ENCODE measurements at regions not wholly inside any gene's neighbourhood (a gene's known extent, or its start where the extent isn't known, plus 50 kb on each side); places are given as distances from the start of the nearest gene placed in this dataset.
"Not testable (repeated sequence)": the region's sequence is repeated elsewhere in the genome, so short reads cannot be mapped to it uniquely, and the experiment has no call there.

DNA sequence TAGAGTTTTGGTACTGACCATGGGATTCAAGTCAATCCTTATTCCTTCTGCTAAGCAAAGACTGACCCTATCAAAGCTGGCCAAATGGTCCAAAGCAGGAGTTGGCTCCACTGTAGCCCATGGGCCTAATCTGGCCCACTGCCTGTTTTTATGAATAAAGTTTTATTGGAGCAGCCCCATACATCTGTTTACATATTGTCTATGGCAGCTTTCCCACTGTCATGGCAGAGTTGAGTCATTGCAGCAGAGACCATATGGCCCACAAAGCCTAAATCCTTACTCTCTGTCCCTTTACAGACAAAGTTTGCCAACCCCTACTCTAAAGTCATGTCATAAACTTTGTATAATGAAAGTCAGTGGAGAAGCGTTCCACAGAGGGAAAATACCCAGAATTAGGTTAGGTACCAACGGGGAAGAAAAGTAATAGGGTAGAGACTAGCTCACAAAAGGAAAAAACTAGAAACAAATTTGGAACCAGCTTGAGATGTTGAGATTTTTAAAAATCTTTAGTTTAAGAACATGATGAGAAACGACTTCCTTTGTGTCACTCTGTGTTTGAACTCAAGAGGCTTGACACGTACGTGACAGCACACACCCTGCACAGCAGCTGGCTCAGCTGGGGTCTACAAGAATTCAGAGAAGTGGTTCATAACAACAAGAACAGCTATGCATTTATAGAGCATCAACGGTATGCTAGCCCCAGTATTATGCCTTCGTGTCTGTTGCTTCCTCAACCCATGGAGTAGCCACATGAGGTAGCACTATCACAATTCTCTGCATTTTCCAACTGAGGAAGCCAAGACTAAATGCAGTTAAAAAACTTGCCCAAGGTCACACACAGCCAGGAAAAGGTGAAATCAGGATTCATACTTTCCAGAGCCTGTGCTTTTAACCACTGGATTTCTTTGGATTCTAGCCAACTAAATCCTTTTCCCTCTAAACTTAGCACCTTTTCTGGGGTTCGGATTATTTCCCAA is 198.9 kb upstream of the WWC1 start:
- no peak for DNase-seq

DNA sequence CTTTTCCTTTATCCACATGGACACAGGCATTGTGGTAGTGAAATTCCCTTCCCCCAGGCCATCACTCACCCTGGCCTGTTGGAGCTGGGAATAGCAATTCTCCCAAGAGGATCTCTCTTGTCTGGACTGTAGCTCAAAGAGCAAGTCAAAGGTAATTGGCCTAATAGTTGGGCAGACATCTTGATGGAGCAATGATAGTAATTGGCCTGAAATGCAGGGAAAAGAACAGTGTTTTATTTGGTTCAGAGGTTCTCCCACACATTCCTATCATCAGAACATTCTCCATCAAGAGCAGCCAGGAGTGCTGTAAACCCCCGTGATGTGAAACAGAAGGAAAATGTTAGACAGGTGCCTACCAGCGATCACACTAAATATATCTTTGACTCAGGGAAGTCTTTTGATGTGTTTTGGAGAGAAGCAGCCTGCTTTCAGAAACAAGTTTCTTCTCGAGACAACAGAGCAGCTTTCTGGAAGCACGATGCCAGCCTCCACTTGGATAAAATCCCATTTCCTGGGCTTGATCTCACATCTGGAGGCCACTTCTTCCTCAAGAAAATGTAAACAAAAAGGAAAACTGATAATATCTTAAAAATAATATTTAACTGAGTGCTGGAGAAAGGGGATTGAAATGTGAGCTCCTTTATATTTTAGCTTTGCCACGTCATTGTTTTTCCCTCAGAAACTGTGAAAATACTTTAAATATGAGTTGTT is 198.1 kb upstream of the WWC1 start:
- no peak for DNase-seq

GRCh38 chr5:168096525-168096924 is 194.9 kb upstream of the WWC1 start:
- no peak for DNase-seq

DNA sequence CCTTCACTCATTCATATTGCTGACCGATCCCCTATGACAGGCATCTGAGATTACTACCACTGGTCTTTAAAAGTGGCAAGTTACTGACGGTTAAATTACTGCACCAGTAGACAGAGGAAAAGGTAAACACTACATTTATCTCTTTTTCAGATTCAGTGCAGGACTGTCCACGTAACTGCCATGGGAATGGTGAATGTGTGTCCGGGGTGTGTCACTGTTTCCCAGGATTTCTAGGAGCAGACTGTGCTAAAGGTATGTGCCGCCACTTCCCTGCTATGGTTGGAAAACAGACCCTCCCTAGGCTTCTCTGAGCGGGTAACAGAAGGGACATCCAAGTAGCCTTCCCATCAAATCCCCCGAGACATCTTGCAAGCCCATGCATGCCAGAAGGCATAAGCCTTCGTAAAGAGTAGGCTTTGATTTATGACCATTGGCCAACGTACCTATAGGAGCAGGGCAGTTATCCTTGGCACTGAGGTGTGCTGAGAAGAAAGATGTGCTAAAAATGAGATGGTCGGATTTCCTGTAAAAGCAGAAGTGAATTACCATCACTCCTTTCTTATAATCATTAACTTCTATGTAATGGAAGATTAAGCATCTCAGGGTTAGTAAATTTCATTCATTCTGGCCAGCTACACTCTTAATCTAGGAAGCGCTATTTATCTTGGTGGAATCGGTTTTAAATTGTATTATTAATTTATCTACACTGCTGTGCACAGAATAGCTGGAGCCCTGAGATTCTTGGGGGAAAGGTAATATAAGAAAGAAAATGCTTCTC is 193.4 kb upstream of the WWC1 start:
- DNase-seq = no peak

- DNase-seq = no peak
These were observed 190.1 kb upstream of the WWC1 start for GRCh38 chr5:168101352-168101751.

DNA sequence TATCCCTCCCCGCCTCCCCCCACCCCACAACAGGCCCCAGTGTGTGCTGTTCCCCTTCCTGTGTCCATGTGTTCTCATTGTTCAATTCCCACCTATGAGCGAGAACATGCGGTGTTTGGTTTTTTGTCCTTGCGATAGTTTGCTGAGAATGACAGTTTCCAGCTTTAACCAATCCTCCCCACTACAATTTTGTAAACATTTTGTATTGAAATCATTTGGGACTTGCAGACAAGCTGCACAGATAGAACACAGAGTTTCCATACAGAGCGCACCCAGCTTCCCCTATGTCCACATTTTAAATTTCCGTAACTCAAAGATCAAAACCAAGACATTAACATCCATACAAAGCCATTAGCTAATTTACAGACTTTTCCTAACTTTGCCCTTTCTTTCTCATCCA is 188.4 kb upstream of the WWC1 start:
- DNase-seq = not testable (repeated sequence)

DNA sequence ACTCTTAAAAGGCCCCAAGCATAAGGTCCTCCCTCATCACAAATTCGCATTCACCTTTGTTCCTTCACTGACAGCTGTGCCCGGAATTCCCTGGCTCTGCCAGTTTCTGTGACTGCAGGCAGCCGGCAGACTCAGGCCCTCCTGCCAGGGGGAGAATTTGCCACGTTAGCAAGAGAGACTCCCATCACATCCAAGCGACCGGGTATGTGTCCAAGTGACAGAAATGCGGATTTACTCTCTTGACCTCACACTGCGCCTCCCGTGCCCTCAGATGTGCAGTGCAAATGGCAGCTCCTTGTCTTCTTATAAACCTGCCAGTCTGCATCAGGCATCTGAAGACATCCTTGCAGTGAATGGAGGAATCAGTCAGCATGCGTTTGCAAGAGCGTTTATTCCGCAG is 187.1 kb upstream of the WWC1 start:
- DNase-seq = no peak

- no peak for DNase-seq
These were observed 186.5 kb upstream of the WWC1 start for GRCh38 chr5:168104811-168105481.

DNA sequence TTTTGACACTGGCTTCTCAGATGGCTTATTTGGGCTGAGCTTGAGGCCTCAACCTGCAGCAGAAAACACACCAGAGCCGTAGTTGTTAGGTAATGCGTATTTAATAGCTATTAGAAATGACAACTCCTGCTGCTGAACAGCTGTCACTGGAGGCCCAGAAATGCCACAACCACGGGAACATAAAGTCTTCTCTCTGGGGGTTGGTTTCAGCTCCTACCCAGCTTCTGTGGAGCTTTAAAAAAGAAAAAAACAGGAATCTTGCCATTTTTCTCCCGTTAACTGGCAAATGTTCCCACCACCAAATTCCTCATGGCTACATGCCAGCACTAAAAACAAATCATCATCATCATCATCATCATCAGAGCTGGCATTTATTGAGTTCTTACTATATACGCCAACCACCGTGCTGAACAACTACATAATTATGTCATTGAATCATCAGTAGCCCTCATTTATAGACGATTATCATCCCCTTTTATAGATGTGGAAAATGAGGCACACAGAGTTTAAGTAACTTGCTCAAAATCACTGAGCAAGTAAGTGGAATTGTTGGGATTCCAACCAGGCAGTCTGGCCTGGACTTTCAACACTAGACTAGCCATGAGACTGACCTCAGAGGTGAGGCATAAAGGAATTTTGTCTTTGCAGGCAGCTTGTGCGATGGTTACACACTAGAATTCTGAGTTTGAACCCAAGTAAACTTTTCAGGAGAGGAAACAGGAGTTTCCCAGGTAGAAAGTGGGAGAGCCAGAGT is 185.3 kb upstream of the WWC1 start:
- no peak for DNase-seq

DNA sequence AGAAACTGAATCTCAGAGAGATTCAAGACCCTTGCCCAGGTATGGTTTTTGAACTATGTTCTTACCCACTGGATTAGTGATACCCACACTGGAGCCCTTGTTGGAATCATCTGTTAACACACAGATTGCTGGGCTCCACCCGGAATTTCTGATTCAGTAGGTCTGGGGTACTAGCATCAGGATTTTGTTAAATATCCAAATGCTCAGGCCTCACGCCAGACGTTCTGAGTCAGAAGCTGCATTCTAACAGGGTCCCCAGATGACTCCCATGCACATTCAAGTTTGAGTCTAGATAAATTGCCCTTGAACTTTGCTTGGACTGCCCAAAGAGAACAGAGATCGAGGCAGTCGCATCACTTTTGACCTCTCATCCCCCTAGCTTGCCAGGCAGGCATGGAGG is 182.0 kb upstream of the WWC1 start:
- DNase-seq = no peak

GRCh38 chr5:168110384-168110783 is 181.1 kb upstream of the WWC1 start:
- no peak for DNase-seq

GRCh38 chr5:168110870-168111832 is 180.3 kb upstream of the WWC1 start:
- DNase-seq = no peak

GRCh38 chr5:168114444-168115017 is 176.9 kb upstream of the WWC1 start:
- DNase-seq = no peak

DNA sequence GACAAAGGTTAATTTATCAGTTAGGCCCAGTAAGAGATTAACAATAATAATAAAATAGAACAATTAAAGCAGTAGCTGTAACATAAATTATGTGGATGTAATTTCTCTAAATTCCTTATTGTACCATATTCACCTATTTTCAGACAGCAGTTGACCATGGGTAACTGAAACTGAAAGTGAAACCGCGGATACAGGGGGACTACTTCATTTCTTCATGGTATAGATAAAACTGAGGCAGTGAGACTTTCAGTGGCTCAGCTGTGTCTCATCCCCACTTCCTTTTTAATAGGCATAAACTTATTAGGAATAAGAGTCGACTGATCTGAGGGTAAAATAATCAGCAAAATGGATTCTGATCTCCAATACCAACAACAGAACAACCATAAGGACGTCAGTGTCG is 174.0 kb upstream of the WWC1 start:
- no peak for DNase-seq

GRCh38 chr5:168118042-168118668 is 173.3 kb upstream of the WWC1 start:
- DNase-seq = no peak

DNA sequence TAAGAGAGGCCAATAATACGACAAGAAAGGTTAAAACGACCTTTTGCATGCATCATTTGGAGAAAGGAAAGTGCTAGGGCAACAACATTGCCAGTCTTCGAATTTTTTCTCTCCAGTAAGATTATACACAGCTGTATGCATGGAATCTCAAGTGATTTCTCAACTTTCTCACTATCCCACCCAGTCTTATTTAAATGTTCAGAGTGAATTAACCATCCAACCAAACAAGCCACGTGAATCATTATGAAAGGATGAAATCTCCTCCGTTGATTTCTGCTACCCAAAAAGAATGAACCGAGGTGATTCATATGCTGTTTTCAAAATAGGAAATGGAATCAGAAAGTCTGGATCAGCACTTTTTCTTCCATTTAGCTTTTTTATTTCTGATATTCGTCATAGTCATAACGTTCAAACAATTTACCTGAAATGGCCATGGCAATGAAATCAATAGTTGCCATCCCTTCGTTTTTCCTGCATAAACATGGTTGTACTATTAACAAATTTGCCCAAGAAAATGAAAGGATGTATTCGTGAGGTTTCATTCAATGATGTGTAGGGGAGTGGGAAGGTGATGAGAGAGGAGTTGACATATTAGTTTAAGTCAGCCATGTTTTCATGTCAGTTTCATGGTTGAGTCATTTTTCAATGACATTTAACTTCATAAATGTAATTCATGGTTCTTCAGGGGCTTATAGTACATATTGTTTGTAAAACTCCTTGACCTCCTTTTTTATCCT is 170.9 kb upstream of the WWC1 start:
- DNase-seq = no peak

DNA sequence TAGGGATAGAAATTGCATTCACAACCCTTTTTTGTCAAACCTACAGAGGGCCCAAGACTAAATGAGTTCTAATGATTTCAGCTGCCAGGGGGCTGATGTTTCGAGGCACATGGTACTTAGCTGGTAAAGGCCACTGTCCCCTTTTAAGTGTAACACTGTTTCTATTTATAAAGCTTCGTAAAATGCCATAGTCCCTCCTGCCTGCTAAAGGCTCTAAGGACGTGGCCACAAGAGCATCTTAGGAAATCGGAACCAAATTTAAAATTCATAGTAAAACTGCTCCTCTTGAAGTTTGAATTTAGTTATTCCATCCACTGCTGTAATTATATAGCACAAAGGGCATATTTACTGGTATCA is 170.3 kb upstream of the WWC1 start:
- DNase-seq = no peak

- no peak for DNase-seq
These were observed 167.6 kb upstream of the WWC1 start for GRCh38 chr5:168123631-168124528.

Data from SIG-M5 (cell line).